HEK293T (cell line): ENCODE measurements at regions not wholly inside any gene's neighbourhood (a gene's known extent, or its start where the extent isn't known, plus 50 kb on each side); places are given as distances from the start of the nearest gene placed in this dataset.

Experiments
- BHLHE40 ChIP-seq: fragments of 450-650 bp; IDR thresholded peaks from 2 replicates; pipeline ENCODE4 v1.6.1; 2016; ENCODE audit warnings: mild to moderate bottlenecking, moderate library complexity, borderline replicate concordance
- FOXK2 ChIP-seq: fragments of 450-650 bp; IDR thresholded peaks from 2 replicates; pipeline ENCODE4 v1.6.1; 2016; ENCODE audit warnings: mild to moderate bottlenecking
- FOXM1 ChIP-seq: fragments of 450-650 bp; IDR thresholded peaks from 2 replicates; pipeline ENCODE4 v1.6.1; 2017; ENCODE audit warnings: mild to moderate bottlenecking, borderline replicate concordance
- HDGF ChIP-seq: fragments of 450-650 bp; IDR thresholded peaks from 2 replicates; pipeline ENCODE4 v1.6.1; 2017; ENCODE audit warnings: antibody characterized with exemption, borderline replicate concordance
- L3MBTL2 ChIP-seq: fragments of 450-650 bp; conservative IDR thresholded peaks from 2 replicates; pipeline ENCODE4 v1.6.1; 2016; ENCODE audit warnings: mild to moderate bottlenecking
- LEF1 ChIP-seq: fragments of 450-650 bp; IDR thresholded peaks from 2 replicates; pipeline ENCODE4 v1.6.1; 2017; ENCODE audit warnings: mild to moderate bottlenecking, borderline replicate concordance
- SP1 ChIP-seq: fragments of 450-650 bp; IDR thresholded peaks from 2 replicates; pipeline ENCODE4 v1.6.1; 2017
- SUZ12 ChIP-seq: fragments of 450-650 bp; IDR thresholded peaks from 2 replicates; pipeline ENCODE4 v1.6.1; 2016; ENCODE audit warnings: mild to moderate bottlenecking
- TARDBP ChIP-seq: fragments of 450-650 bp; IDR thresholded peaks from 2 replicates; pipeline ENCODE4 v1.6.1; 2016

GRCh38 chr12:34303091-34303870 is 281.0 kb downstream of the ALG10 start:
- TF ChIP-seq SUZ12 (no peak), TARDBP (no peak), LEF1 (no peak), SP1 (no peak), BHLHE40 (no peak), FOXK2 (no peak), HDGF (no peak), L3MBTL2 (no peak), FOXM1 (no peak)
